Stomach smooth muscle (tissue), 2 donors: ENCODE measurements at regions not wholly inside any gene's neighbourhood (a gene's known extent, or its start where the extent isn't known, plus 50 kb on each side); places are given as distances from the start of the nearest gene placed in this dataset.

Source experiments
- H3K27ac ChIP-seq: one replicate; pipeline ENCODE4 v1.7.0; 2013; ENCODE audit warnings: mild to moderate bottlenecking, low read length, inconsistent platforms
- H3K27me3 ChIP-seq, 2 donors: one replicate each; pipeline ENCODE4 v1.7.0; 2013; ENCODE audit warnings: low read length in 2 of 2; ENCODE audit not compliant: insufficient read depth in 2 of 2, control insufficient read depth in 1 of 2
- H3K36me3 ChIP-seq, 2 donors: one replicate each; pipeline ENCODE4 v1.7.0; 2013; ENCODE audit warnings: low read length in 2 of 2; ENCODE audit not compliant: control insufficient read depth in 2 of 2, insufficient read depth in 2 of 2
- H3K4me1 ChIP-seq: one replicate; pipeline ENCODE4 v1.7.0; 2013; ENCODE audit warnings: low read length; ENCODE audit not compliant: control insufficient read depth, insufficient read depth
- H3K4me3 ChIP-seq, 2 donors: one replicate each; pipeline ENCODE4 v1.7.0; 2013; ENCODE audit warnings: low read length in 2 of 2
- H3K9ac ChIP-seq, 2 donors: one replicate each; pipeline ENCODE4 v1.7.0; 2013; ENCODE audit warnings: low read length in 2 of 2, mild to moderate bottlenecking in 1 of 2
- H3K9me3 ChIP-seq, 2 donors: one replicate each; pipeline ENCODE4 v1.7.0; 2013; ENCODE audit warnings: low read length in 2 of 2; ENCODE audit not compliant: control insufficient read depth in 2 of 2
- donor health status: healthy.
- donor health status: Pancreatic carcinoma.

DNA sequence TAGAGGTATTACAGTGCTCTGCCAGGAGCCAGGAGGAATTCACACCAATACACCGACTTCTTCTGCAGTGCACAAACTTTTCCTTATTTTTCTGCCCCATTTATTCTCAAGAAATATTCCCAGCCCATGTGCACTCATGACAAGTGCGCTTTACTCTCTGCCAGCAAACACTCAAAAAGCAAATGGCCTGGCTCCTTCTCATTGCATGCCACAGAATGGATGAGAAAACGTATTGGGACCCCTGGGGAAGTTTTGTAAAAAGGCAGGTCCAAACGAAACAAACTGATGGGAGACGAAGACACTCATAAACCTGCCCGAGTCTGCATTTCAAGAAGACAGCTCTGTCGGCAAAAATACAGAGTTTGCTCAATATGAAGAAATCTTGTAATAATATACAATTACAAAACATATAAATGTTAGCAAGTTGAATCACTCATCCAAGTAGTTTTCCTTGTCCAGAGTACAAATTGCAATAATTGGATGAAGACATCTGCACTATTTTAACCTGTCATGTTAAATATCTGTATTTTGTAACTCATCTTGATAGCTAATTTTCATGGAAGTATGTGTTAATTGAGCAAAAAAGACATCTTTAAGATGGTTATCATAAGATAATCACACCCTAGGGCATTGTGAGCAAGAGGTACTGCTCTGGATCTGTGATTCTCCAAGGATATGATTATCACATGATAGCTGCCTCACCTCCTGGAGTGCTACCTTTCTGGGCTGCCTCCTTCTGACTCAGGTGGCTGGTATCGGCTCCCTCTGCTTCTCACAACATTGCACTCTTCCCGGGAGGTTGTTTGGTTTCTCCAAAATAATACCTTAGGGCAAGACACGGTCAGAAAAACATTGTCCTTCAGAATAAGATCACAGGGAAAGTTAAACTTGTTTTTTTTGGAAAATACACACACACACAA, 260.8 kb upstream of the G2E3 start:
- H3K4me3 ChIP-seq, result no peak overlapping the region
- H3K36me3 ChIP-seq, result no peaks in the 10 kb centered on the region
- no peak overlapping the region for H3K9ac ChIP-seq
- no peaks in the 10 kb centered on the region for H3K9me3 ChIP-seq
- H3K27ac ChIP-seq, result no peak overlapping the region
- no peaks in the 10 kb centered on the region for H3K27me3 ChIP-seq
- H3K4me1 ChIP-seq, result no peaks in the 10 kb centered on the region

DNA sequence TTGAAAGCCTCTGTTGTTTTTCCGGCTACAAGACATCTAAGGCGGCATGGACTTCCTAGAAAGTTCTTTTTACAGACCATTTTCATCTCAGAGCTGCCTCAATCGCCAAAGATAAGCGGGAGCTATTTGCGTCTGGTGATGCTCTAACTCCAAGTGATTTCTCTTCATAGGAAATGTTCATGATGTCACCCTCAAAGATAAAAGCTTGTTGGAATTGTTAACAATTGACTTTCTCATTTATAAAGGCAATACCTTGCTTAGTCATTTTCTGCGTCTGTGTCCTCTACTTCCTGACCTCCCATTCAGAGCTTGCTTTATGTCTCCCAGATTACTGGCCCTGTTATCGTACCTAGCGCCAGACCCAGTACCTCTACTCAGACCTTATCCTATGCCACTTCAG, 259.0 kb upstream of the G2E3 start:
- H3K9ac ChIP-seq, result no peak overlapping the region
- no peak overlapping the region for H3K27ac ChIP-seq
- H3K4me3 ChIP-seq, result no peak overlapping the region
- H3K4me1 ChIP-seq, result no peaks in the 10 kb centered on the region
- no peaks in the 10 kb centered on the region for H3K36me3 ChIP-seq
- no peaks in the 10 kb centered on the region for H3K9me3 ChIP-seq
- H3K27me3 ChIP-seq, result no peaks in the 10 kb centered on the region

DNA sequence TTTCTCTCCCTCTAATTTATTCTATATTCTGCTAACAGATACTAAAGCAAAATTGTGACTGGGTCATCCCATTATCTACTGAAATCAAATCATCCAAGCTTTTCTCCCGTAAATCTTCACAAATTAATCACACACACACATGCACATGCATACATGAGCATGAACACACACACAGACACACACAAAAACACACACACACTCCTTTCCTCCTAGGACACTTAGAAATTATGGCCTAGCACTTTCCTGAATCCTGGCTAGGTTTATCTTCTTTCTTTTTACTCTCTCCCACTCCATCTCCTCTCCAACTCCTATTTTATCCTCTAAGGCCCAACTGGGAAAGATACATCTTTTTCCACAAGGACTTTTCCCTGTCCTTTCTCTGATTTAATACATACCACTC, 255.6 kb upstream of the G2E3 start:
- no peak overlapping the region for H3K9ac ChIP-seq
- H3K4me1 ChIP-seq, result no peaks in the 10 kb centered on the region
- H3K36me3 ChIP-seq, result no peaks in the 10 kb centered on the region
- no peaks in the 10 kb centered on the region for H3K27me3 ChIP-seq
- no peak overlapping the region for H3K27ac ChIP-seq
- no peaks in the 10 kb centered on the region for H3K9me3 ChIP-seq
- H3K4me3 ChIP-seq, result no peak overlapping the region

DNA sequence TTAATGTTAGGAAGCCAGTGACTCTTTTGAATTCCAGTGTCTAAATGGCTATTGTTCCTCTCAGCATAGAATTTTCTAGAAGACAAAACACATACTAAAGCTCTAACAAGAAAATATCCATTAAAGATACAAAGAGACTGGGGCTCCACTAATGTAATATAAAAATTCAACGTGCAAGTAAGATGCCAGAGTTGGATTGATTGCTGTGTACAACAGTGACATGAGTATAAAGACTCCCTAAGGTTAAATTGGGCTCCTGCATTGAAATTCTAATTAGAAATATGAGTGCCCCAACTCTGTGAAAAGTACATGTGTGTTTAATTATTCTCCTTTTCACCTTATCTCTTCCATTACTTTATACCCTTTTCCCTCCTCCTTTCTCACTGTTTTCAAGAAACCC, 253.6 kb upstream of the G2E3 start:
- H3K27ac ChIP-seq, result no peak overlapping the region
- no peaks in the 10 kb centered on the region for H3K27me3 ChIP-seq
- no peak overlapping the region for H3K9ac ChIP-seq
- no peaks in the 10 kb centered on the region for H3K4me1 ChIP-seq
- no peak overlapping the region for H3K4me3 ChIP-seq
- no peaks in the 10 kb centered on the region for H3K36me3 ChIP-seq
- no peaks in the 10 kb centered on the region for H3K9me3 ChIP-seq

DNA sequence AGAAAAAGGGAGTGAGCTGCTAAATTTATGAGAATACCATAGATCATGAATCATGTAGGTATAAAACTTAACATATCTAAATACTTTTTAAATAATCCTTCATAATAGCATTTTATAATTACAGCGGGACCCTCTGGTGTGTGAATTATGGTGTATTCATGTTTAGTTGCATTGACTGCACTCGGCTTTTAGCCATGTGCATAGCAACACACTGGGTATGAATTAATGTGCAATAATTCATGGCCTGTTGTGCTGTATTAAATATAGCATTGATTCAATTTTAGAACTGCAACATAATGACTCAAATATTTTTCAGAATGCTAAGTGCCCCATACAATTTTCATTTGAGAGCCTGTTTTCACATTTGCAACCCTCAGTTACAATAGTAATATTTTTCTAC, 249.6 kb upstream of the G2E3 start:
- H3K27me3 ChIP-seq, result no peaks in the 10 kb centered on the region
- no peak overlapping the region for H3K27ac ChIP-seq
- peaks cover 0 to 1% of the 10 kb centered on the region in 2 donors for H3K9me3 ChIP-seq
- no peaks in the 10 kb centered on the region for H3K4me1 ChIP-seq
- H3K36me3 ChIP-seq, result no peaks in the 10 kb centered on the region
- H3K4me3 ChIP-seq, result no peak overlapping the region
- no peak overlapping the region for H3K9ac ChIP-seq

DNA sequence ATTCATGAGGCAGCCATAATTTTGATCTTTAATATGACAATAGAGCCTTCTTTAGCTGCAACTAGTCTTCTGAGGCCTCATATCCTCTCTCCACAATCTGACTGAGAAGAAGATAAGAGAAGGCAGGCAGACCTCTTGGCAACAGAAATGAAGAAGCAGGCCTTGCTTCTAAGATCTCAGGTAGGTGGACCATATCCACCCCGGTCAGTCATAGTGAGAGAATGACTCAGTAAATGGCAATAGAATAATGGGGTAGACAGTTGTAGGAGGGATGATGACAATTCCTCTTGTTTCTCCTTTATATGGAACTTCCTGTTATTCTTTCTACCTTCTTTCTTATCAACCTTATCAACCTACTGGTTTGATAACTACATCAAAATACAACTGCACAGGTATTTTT, 246.7 kb upstream of the G2E3 start:
- Histone ChIP-seq H3K9ac (no peak overlapping the region), H3K36me3 (no peaks in the 10 kb centered on the region), H3K9me3 (peaks cover 6% of the 10 kb centered on the region in 2 donors)

DNA sequence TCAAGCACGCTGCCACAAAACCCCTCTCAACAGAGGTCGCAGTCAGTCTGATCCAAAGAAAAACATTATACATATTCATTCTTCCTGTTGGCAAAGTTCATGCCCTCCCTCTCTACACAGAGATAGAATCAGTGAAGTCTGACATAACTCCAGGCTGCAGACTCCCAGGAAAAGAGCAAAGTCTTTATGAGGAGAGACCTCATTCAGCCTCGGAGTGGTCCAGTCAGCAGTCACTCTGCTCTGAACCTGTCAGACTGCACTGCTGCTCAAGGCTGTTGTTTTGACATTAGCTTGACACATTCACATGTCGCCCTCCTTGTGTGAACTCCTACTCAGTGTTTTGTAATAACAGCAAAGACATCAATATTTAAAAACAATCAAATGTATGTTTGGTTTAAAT, 241.2 kb upstream of the G2E3 start:
- no peaks in the 10 kb centered on the region for H3K27me3 ChIP-seq
- H3K4me1 ChIP-seq, result no peaks in the 10 kb centered on the region
- no peak overlapping the region for H3K4me3 ChIP-seq
- peaks cover 6% of the 10 kb centered on the region in 2 donors for H3K9me3 ChIP-seq
- H3K27ac ChIP-seq, result no peak overlapping the region
- no peak overlapping the region for H3K9ac ChIP-seq
- no peaks in the 10 kb centered on the region for H3K36me3 ChIP-seq

More for the DNA sequence above, 246.7 kb upstream of the G2E3 start:
- H3K4me1 ChIP-seq, result no peaks in the 10 kb centered on the region
- no peaks in the 10 kb centered on the region for H3K27me3 ChIP-seq
- no peak overlapping the region for H3K4me3 ChIP-seq
- H3K27ac ChIP-seq, result no peak overlapping the region

DNA sequence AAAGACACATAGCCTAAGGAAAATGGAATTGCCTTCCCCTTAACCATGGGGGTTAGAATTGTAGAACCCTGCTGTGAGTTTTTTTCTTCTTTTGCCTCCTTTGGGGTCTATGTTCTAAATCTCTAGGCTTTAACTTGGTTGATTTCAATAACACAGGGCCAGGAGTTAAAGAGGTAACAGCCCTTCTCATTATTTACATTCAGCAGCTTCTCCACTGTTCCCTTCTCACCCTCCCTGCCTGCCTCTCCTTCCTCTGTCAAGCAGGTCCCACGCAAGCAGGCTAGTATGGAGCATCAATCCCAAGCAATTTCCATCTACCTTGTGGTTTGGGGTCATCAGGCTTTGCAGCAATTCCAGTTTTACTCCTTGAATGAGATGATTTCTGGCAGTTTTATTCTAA, 236.1 kb upstream of the G2E3 start:
- H3K4me1 ChIP-seq, result no peaks in the 10 kb centered on the region
- H3K27me3 ChIP-seq, result no peaks in the 10 kb centered on the region
- H3K4me3 ChIP-seq, result no peak overlapping the region
- no peak overlapping the region for H3K9ac ChIP-seq
- H3K36me3 ChIP-seq, result no peaks in the 10 kb centered on the region
- H3K9me3 ChIP-seq, result no peaks in the 10 kb centered on the region
- no peak overlapping the region for H3K27ac ChIP-seq

DNA sequence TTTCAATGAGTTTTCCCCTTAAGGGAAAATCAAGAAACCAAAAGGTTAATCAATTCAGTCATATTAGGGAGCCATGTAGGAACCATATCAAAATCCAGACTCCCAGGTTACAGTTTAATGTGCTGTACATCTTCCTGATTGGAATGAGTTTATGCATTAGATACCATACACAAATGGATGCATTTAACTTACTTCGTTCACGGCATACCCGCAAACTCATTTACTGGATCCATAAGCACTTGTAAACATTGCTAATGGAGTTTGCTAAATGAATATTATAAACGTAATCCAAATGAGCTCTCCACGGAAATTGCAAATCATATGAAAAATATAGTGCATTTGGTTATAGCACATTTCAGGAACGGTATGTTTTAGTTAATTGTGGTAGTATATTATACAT, 228.9 kb upstream of the G2E3 start:
- H3K27me3 ChIP-seq, result no peaks in the 10 kb centered on the region
- H3K4me1 ChIP-seq, result no peaks in the 10 kb centered on the region
- H3K36me3 ChIP-seq, result no peaks in the 10 kb centered on the region
- no peak overlapping the region for H3K4me3 ChIP-seq
- H3K9me3 ChIP-seq, result no peaks in the 10 kb centered on the region
- H3K9ac ChIP-seq, result no peak overlapping the region
- H3K27ac ChIP-seq, result no peak overlapping the region

DNA sequence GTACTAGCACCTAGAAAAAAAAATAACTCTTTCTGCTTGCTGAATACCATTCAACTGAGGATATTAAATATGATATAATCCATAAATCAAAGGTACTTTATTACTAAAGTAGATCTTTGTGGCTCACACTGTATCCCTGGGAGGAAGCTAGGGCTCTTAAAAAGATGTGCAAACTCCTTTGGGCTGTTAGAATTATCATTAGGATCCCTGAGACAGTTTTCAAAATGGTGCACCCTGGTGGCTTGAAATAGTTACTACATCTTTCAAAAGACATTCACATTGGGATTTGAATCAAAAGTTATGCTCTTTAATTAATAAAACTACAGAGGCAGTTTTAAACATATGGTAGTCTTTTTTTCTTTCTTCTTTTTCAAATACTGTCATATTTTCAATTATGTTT, 228.5 kb upstream of the G2E3 start:
- H3K27me3 ChIP-seq, result no peaks in the 10 kb centered on the region

DNA sequence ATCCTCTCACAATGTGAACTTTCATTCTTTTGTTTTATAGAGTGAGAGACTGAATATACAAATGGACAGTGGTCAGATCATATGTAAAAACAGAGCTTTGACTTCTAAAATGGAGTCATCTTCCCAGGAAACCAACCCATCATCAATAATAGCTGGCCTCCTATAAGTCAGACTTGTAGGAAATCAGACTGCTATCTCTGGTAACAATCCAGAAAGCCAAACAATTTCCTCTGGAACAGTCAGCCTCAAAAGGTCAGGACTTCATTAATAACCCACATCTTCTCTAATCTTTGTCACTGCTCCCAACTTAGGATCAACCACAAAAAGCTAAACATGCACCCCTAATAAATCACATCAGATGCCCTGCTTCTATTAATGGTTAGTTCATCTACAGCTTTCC, 227.9 kb upstream of the G2E3 start:
- Histone ChIP-seq H3K9me3 (no peaks in the 10 kb centered on the region), H3K4me3 (no peak overlapping the region), H3K9ac (no peak overlapping the region), H3K27ac (no peak overlapping the region), H3K4me1 (no peaks in the 10 kb centered on the region), H3K36me3 (no peaks in the 10 kb centered on the region), H3K27me3 (no peaks in the 10 kb centered on the region)

More for the DNA sequence above, 228.5 kb upstream of the G2E3 start:
- Histone ChIP-seq H3K9me3 (no peaks in the 10 kb centered on the region), H3K4me1 (no peaks in the 10 kb centered on the region), H3K27ac (no peak overlapping the region), H3K4me3 (no peak overlapping the region), H3K36me3 (no peaks in the 10 kb centered on the region), H3K9ac (no peak overlapping the region)
